GM12865 (cell line): ENCODE measurements at regions not wholly inside any gene's neighbourhood (a gene's known extent, or its start where the extent isn't known, plus 50 kb on each side); places are given as distances from the start of the nearest gene placed in this dataset.
A peak's percentile ranks its signal among the peaks of the same experiment; 100 is the strongest.

Source experiments
- DNase-seq: peaks from one replicate; pipeline ENCODE4 v3.0.0; 2010; ENCODE audit warnings: low read depth
- H3K4me3 ChIP-seq: 2 replicates; pipeline ENCODE4 v1.5.1; 2011; ENCODE audit warnings: mild to moderate bottlenecking, low read depth, low read length, control low read depth
- CTCF ChIP-seq: IDR thresholded peaks from 2 replicates; pipeline ENCODE4 v1.5.1; 2011; ENCODE audit warnings: low read length, control low read depth, low read depth, inconsistent platforms; ENCODE audit not compliant: insufficient read depth; ENCODE audit errors: missing control alignments

- H3K4me3 ChIP-seq = no peak overlapping the region
- TF ChIP-seq CTCF = no peak
- no peak for DNase-seq
Observed at GRCh38 chr6:21981235-21981833, 315.5 kb downstream of the PRL start.

DNA sequence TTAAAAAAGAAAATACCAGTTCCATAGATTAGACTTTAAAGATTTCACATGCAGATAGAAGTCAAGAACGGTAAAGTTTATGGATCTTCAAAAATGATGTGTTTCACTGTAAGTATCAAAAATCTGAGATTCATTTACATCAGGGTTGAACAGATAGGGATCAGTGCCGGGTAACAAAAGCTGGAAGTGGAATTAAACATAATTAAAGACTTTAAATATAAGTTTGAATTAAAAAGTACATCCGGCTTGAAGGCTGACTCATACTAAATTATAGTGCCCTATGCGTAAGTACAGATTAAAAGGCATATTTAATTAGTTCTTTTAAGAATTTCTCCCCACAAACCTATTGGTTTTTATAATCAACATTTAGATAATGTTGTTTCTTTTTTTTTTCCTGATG, 312.7 kb downstream of the PRL start:
- no peak for TF ChIP-seq CTCF
- H3K4me3 ChIP-seq = no peak overlapping the region
- DNase-seq = no peak

DNA sequence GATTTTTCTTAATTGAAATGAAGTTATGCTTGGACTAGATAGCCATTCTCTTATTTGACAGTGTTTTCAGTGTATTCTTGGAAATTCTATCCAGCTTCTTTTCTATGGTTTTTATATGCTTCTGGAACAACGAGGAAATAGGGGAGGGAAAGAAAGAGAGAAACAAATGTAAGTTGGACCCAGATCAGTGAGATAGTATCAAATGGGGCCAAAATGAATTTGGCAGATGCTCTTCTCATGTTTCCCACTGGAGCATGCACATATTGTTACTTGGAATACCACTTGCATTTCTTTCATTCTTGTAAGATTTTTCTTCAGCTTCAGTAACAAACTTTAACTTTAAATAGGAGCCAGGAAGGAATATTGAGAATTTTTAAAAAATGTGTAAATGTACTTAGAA, 312.3 kb downstream of the PRL start:
- no peak overlapping the region for H3K4me3 ChIP-seq
- TF ChIP-seq CTCF = no peak
- no peak for DNase-seq

- no peak overlapping the region for H3K4me3 ChIP-seq
- no peak for TF ChIP-seq CTCF
- DNase-seq = no peak
Observed at GRCh38 chr6:21985904-21986303, 310.9 kb downstream of the PRL start.

GRCh38 chr6:21986703-21987102, 310.1 kb downstream of the PRL start:
- no peak for TF ChIP-seq CTCF
- no peak for DNase-seq
- H3K4me3 ChIP-seq = no peak overlapping the region

DNA sequence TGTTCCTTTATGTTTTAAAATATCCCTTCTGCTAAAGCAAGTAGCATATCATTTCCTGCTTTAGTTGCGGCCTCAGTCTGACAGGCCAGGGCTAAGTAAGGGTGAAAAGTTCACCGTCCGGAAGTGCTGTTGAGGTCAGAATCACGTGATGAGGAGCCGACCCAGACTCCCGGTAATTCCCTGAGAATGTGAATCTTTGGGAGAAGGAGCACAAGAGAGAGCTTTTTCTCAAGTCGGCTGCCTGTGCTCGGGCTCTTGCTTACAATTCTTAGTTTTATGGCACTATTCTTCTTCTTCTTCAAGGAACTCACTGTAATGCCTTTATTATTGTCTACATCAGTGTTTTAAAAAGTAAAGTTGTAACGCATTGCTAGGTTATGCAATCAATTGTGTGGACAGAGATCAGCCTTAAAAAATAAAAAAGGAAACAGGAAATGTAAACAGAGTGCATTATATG, 309.3 kb downstream of the PRL start:
- H3K4me3 ChIP-seq = no peak overlapping the region
- TF ChIP-seq CTCF = no peak
- peak; percentile 58 for DNase-seq

- DNase-seq = no peak
- no peak overlapping the region for H3K4me3 ChIP-seq
- TF ChIP-seq CTCF = no peak
Observed at GRCh38 chr6:21990577-21990976, 306.3 kb downstream of the PRL start.
